ENCODE measurements at regions not wholly inside any gene's neighbourhood (a gene's known extent, or its start where the extent isn't known, plus 50 kb on each side); places are given as distances from the start of the nearest gene placed in this dataset.

GRCh38 chr9:29778281-29778849 is 2205.1 kb upstream of the C9orf72 start:
- TF ChIP-seq CREB1 (IDR thresholded peaks at IDR 0.05) (no peak), BCL11A (IDR thresholded peaks at IDR 0.05; ENCODE audit: low read depth in 2 of 2, low read length in 2 of 2) (no peak)
